HepG2 (cell line): ENCODE measurements at regions not wholly inside any gene's neighbourhood (a gene's known extent, or its start where the extent isn't known, plus 50 kb on each side); places are given as distances from the start of the nearest gene placed in this dataset.

Experiments
- ATAC-seq: fragments of 200-7000 bp; cut with Tn5 transposase; 3 replicates; pipeline ENCODE4 v1.9.1; 2020; ENCODE audit warnings: mild to moderate bottlenecking, moderate library complexity
- BruUV-seq: library from RNA; stranded (reverse); fragments of 400-500 nt; replicated peaks from 2 replicates; lab custom pipeline; 2021; lab: Mats Ljungman, UMichigan
- CTCF ChIA-PET: fragments of 300-600 bp; formaldehyde crosslinking; extraction: SDS; loops from one replicate; lab custom pipeline; 2021; ENCODE audit warnings: low total read pairs, inconsistent platforms, low intra/inter-chr PET ratio; lab: Yijun Ruan, JAX
- POLR2A ChIA-PET: fragments of 350-600 bp; sonication (Branson Sonifier 250); formaldehyde crosslinking; loops from one replicate; lab custom pipeline; 2020; ENCODE audit warnings: antibody characterized with exemption, inconsistent platforms; lab: Yijun Ruan, JAX
- DNase-seq: peaks from one replicate; pipeline ENCODE4 v3.0.0-alpha.2; 2015; ENCODE audit warnings: low spot score
- FAIRE-seq: peaks from 3 replicates; lab custom pipeline; 2011; peaks lifted over from hg19 to GRCh38; lab: Jason Lieb, UNC
- H2AFZ ChIP-seq: one replicate; pipeline ENCODE4 v1.6.1; 2011; ENCODE audit warnings: low read length, inconsistent platforms
- H3K27ac ChIP-seq: fragments of 300-600 bp; 3 replicates; pipeline ENCODE4 v1.8.0; 2011; ENCODE audit warnings: mixed run types, mild to moderate bottlenecking, mixed read lengths, low read length, inconsistent platforms; ENCODE audit not compliant: insufficient read depth; ENCODE audit errors: extremely low read length
- H3K27me3 ChIP-seq, 2 experiments: fragments of 200-600 bp in 1 of 2; 2 replicates in 1 of 2; 3 replicates in 1 of 2; pipeline versions ENCODE4 v1.6.0 to v1.8.0; 2011; ENCODE audit warnings: low read length in 2 of 2, mild to moderate bottlenecking in 2 of 2, moderate library complexity in 2 of 2, inconsistent platforms in 1 of 2; ENCODE audit not compliant: insufficient read depth in 2 of 2, control insufficient read depth in 1 of 2
- H3K36me3 ChIP-seq, 2 experiments: fragments of 200-600 bp in 1 of 2; replicated peaks in 1 of 2; 2 replicates in 1 of 2; 3 replicates in 1 of 2; pipeline versions ENCODE4 v1.5.1 to v1.8.0; 2011; ENCODE audit warnings: low read length in 2 of 2, inconsistent platforms in 1 of 2; ENCODE audit not compliant: insufficient read depth in 2 of 2, control insufficient read depth in 1 of 2
- H3K4me1 ChIP-seq: 2 replicates; pipeline ENCODE4 v1.5.1; 2012; ENCODE audit warnings: low read length, inconsistent platforms; ENCODE audit not compliant: insufficient read depth
- H3K4me2 ChIP-seq: 2 replicates; pipeline ENCODE4 v1.6.0; 2011; ENCODE audit warnings: low read depth, low read length, inconsistent platforms
- H3K4me3 ChIP-seq, 3 experiments: fragments of 200-600 bp in 1 of 3; sonication (generic), shearing (Covaris generic) in 1 of 3; replicated peaks in 1 of 3; 2 replicates each; pipeline ENCODE4 v1.5.1; 2011 to 2016; ENCODE audit warnings: low read length in 3 of 3, inconsistent platforms in 2 of 3, low read depth in 2 of 3, mild to moderate bottlenecking in 2 of 3, control low read depth in 1 of 3, mixed read lengths in 1 of 3; ENCODE audit not compliant: insufficient read depth in 1 of 3
- H3K79me2 ChIP-seq: one replicate; pipeline ENCODE4 v1.6.1; 2011; ENCODE audit warnings: low read length, inconsistent platforms; ENCODE audit not compliant: insufficient read depth
- H3K9ac ChIP-seq: 2 replicates; pipeline ENCODE4 v1.6.0; 2011; ENCODE audit warnings: mild to moderate bottlenecking, low read depth, low read length, inconsistent platforms; ENCODE audit not compliant: insufficient read depth
- H3K9me3 ChIP-seq: 2 replicates; pipeline ENCODE4 v1.5.1; 2012; ENCODE audit warnings: mild to moderate bottlenecking, low read length
- H4K20me1 ChIP-seq: 2 replicates; pipeline ENCODE4 v1.6.0; 2011; ENCODE audit warnings: inconsistent platforms, mild to moderate bottlenecking, low read length, moderate library complexity; ENCODE audit not compliant: insufficient read depth
- FUBP1 ChIP-seq: sonication (generic); formaldehyde crosslinking; IDR thresholded peaks from 2 replicates; pipeline ENCODE4 v1.5.1; 2020; ENCODE audit warnings: missing genetic modification reagents, mild to moderate bottlenecking, borderline replicate concordance
- KIAA2018 ChIP-seq: sonication (generic); formaldehyde crosslinking; IDR thresholded peaks from 2 replicates; pipeline ENCODE4 v1.5.0; 2020; ENCODE audit warnings: mild to moderate bottlenecking, missing genetic modification reagents, borderline replicate concordance
- NR1H2 ChIP-seq: sonication (generic); formaldehyde crosslinking; IDR thresholded peaks from 2 replicates; pipeline ENCODE4 v1.8.1; 2022; ENCODE audit warnings: low read depth, missing genetic modification reagents, borderline replicate concordance
- ZNF33A ChIP-seq: sonication (generic); formaldehyde crosslinking; IDR thresholded peaks from 2 replicates; pipeline ENCODE4 v1.5.1; 2020; ENCODE audit warnings: missing genetic modification reagents, mild to moderate bottlenecking, moderate library complexity, borderline replicate concordance
- ZNF543 ChIP-seq: sonication (generic); formaldehyde crosslinking; IDR thresholded peaks from 2 replicates; pipeline ENCODE4 v1.4.0; 2020; ENCODE audit warnings: mild to moderate bottlenecking, missing genetic modification reagents
- ZNF646 ChIP-seq: sonication (generic); formaldehyde crosslinking; IDR thresholded peaks from 2 replicates; pipeline ENCODE4 v1.9.0; 2021; ENCODE audit warnings: mild to moderate bottlenecking, missing genetic modification reagents
- WGBS: methylation state at CpG from one replicate; pipeline ENCODE4 v1.1.6; 2017; ENCODE audit warnings: low lambda C conversion rate; 5-methylcytosine and 5-hydroxymethylcytosine counted together
- in situ Hi-C: cut with HindIII; loops from 2 replicates; pipeline ENCODE4 v1.10.0; 2017; ENCODE audit warnings: low pct_unique_long_range_greater_than_20kb; ENCODE audit not compliant: extremely low pct_ligation_motif_present
- intact Hi-C: fragments of 100-400 bp; cut with micrococcal nuclease; formaldehyde crosslinking; loops from one replicate; pipeline ENCODE4 v1.10.0; 2022; ENCODE audit not compliant: unreplicated experiment

- WGBS = 52% methylated on average over 15 of the region's 15 CpGs
- no peaks in the 10 kb centered on the region for H3K79me2 ChIP-seq
- POLR2A ChIA-PET = interaction anchor here (1.5 kb wide), 1 partner anchor 11 kb away, joined by 5 read pairs; no protein-coding TSS in a partner anchor
- no peak overlapping the region for H3K4me2 ChIP-seq
- in situ Hi-C loops = no loop called here
- intact Hi-C loops = no loop called here
- FAIRE-seq (no peak), DNase-seq (no peak), ATAC-seq (no peak)
- no TSS peak for BruUV-seq
- H2AFZ ChIP-seq = no peak overlapping the region
- H3K36me3 ChIP-seq = no peaks in the 10 kb centered on the region
- H3K4me1 ChIP-seq = peaks cover 5% of the 10 kb centered on the region
- no peaks in the 10 kb centered on the region for H3K9me3 ChIP-seq
- H3K27ac ChIP-seq = no peak overlapping the region
- H3K4me3 ChIP-seq = no peak overlapping the region
- no peaks in the 10 kb centered on the region for H4K20me1 ChIP-seq
- CTCF ChIA-PET = no interaction called here
- peaks cover 0 to 13% of the 10 kb centered on the region in 2 experiments; a peak in 1 of 5 replicates for H3K27me3 ChIP-seq
- no peak overlapping the region for H3K9ac ChIP-seq
- TF ChIP-seq ZNF33A (no peak), ZNF646 (CRISPR knock-in tag) (no peak), FUBP1 (no peak), ZNF543 (no peak), NR1H2 (CRISPR knock-in tag) (no peak), KIAA2018 (CRISPR knock-in tag) (no peak)
Measured at GRCh38 chr2:240244543-240244942, 104.1 kb upstream of the OTOS start.
